Stimulated activated CD4-positive, alpha-beta T cell treated with anti-CD3 and anti-CD28 coated beads, Interleukin-1b, Interleukin-23, amount 100 ng/mL, for 4 hours (primary cell): ENCODE measurements at regions not wholly inside any gene's neighbourhood (a gene's known extent, or its start where the extent isn't known, plus 50 kb on each side); places are given as distances from the start of the nearest gene placed in this dataset.
"Not testable (repeated sequence)": the region's sequence is repeated elsewhere in the genome, so short reads cannot be mapped to it uniquely, and the experiment has no call there.

Experiments
- DNase-seq, 2 donors: peaks; one replicate each; pipeline ENCODE4 v3.0.0-alpha.2; 2020; ENCODE audit warnings: low read depth in 2 of 2

- DNase-seq = not testable (repeated sequence)
These were observed 194.3 kb downstream of the SPATA31A6 start for GRCh38 chr9:42377530-42378417.

GRCh38 chr9:42378418-42378815, 195.0 kb downstream of the SPATA31A6 start:
- DNase-seq = no peak

DNA sequence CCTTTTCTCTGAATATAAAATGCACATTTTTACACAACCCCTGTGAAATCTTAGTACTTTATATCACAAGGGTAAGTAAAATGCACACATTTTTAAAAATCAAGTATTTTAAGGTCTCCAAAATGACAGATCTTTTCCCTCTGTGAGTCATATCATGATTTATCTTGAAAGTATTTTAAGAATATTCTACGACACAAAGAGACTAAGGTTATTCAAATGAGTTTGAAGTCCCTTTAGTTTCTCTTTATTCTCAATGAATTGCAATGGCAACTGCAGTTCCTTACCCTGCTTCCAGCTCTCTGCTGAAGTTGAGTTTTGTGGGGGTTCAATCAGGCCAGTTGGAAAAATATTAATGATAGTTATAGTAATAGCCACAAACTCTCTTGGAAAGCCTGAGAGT, 196.1 kb downstream of the SPATA31A6 start:
- DNase-seq = not testable (repeated sequence)

DNA sequence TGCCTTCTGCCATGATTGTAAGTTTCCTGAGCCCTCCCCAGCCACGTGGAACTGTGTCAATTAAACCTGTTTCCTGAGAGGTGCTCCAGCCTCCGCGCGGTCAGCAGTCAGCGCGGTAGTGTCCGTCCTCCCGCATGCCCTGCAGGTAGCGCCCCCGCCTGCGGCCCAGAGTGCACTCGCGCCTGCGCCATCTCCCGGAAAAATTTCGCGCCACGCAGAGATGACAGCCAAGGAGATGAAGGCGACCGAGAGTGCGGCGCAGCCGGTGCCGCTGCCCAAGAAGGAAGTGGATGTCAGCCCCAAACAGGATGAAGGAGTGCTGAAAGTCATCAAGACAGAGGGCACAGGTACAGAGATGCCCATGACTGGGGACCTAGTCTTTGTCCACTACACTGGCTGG, 201.1 kb downstream of the SPATA31A6 start:
- not testable (repeated sequence) for DNase-seq

GRCh38 chr9:42385574-42386120, 202.2 kb downstream of the SPATA31A6 start:
- DNase-seq = not testable (repeated sequence)

DNA sequence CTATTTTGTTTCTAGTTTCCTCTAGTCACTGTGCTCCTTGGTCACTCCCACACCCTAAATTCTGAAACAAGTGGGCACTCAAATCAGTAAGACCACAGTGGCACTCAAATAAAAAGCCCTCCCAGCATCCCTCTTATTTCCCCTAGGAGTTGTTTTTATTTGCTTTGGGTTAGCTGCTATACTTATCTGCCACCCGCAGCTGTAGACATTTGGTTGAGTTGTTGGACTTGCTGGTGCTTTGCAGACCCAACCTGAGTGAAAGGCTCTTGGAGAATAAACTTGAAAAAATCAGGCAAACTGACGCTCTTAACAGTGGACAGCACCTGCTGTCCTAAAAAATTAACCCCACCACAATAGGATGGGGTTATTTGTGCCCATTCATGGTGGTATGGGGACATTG, 203.0 kb downstream of the SPATA31A6 start:
- DNase-seq = no peak

DNA sequence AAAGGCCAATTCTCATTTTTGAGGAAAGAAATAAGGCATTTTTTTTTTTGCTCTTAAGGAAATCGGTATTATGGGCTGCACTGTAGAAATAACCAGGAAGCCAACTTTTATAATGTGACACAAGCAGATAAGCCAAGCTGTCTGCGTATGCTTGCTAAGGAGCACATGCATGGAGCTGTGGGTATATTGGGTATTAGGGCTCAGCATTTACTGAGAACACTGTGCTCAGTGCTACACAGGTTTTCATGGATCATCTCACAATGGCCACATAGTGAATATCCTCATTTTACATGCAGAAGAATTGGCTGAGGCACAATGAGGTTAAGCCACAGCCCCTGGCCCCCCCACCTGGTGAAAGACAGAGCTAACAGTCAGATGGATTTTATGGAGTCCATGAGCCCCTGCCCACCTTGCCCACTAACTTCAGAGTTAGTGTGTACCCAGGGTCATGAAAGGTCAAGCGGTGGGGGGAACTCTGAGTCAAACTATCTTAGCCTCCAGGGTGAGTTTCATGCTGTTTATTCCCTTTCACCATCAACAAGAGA, 204.8 kb downstream of the SPATA31A6 start:
- no peak for DNase-seq

GRCh38 chr9:42388846-42389245, 205.4 kb downstream of the SPATA31A6 start:
- DNase-seq = no peak

- DNase-seq = not testable (repeated sequence)
These were observed 209.5 kb downstream of the SPATA31A6 start for GRCh38 chr9:42392773-42393455.

DNA sequence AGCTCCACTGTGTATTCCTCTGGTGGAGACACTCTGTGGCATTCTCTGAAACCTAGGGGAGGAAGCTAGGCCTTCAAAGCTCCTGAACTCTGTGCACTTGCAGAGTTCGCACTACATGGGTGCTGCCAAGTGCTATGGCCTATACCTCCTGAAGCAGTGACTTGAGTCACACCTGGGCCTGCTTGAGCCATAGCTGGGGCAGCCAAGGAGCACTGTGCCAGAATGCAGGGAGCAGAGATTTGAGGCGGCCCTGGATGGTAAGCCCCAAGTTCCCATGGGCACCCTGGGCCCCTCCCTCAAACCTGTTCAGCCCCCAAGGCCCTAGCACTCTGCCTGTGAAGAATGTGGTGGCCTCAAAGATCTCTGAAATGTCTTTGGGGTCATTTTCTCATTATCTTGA, 212.9 kb downstream of the SPATA31A6 start:
- no peak for DNase-seq

- not testable (repeated sequence) for DNase-seq
These were observed 213.9 kb downstream of the SPATA31A6 start for GRCh38 chr9:42397336-42397735.

GRCh38 chr9:42402919-42403318, 219.5 kb downstream of the SPATA31A6 start:
- DNase-seq = not testable (repeated sequence)

GRCh38 chr9:42409581-42409980, 226.1 kb downstream of the SPATA31A6 start:
- not testable (repeated sequence) for DNase-seq

DNA sequence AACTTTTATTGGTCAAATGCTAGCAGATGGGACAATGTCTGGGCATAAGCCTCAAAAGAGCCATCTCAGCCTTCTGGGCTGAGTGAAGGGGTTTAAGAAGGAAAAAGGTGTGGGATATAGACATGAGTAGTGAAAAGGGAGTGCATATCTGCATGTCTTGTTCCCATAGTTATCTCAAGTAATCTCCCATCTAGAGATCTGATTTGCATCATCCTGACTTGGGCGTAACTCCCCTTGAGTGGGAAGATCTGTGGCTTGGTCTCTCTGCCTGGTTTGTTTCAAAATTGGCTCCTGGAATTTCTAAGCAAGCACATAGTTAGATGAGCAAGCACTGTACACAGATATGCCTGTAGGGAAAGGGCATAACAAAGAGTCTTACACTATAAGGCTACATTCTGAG, 228.9 kb downstream of the SPATA31A6 start:
- not testable (repeated sequence) for DNase-seq

DNA sequence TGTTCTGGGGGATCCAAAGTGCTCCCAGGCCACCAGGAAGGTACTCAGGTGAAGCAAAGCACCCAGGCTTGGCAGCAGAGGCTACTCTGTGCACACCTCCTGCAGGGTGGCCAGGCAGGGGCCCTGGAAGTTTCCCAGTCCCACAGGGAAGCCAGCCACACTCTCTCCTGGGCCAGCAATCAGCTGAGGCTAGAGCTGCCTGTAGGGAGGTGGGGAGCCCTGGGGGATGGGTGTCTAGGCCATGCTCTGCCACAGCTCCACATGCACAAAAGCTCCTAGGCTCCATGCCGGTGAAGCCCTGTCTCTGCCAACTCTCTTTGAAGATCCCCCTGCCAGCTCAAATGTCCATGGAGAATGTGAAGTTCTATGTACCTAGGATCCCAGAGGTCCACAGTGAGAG, 231.4 kb downstream of the SPATA31A6 start:
- not testable (repeated sequence) for DNase-seq

GRCh38 chr9:42419652-42420051, 236.2 kb downstream of the SPATA31A6 start:
- not testable (repeated sequence) for DNase-seq

- not testable (repeated sequence) for DNase-seq
These were observed 236.9 kb downstream of the SPATA31A6 start for GRCh38 chr9:42420324-42420723.

DNA sequence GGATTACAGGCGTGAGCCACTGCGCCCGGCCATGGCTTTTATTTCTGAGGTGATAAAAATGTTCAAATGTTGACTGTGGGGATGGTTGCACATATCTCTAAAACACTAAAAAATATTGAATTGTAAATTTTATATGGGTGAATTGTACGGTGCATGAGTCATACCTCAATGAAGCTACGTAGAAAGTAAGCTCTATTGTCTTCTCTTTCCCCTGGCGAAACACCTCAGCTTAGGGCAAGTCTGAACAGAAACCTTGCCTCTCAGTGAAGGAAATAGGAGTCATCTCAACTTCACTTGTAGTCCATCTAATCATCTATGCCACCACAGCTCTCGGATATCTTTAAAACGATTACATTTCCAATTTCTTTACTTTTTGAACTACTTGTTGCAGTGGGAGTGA, 238.2 kb downstream of the SPATA31A6 start:
- DNase-seq = not testable (repeated sequence)

DNA sequence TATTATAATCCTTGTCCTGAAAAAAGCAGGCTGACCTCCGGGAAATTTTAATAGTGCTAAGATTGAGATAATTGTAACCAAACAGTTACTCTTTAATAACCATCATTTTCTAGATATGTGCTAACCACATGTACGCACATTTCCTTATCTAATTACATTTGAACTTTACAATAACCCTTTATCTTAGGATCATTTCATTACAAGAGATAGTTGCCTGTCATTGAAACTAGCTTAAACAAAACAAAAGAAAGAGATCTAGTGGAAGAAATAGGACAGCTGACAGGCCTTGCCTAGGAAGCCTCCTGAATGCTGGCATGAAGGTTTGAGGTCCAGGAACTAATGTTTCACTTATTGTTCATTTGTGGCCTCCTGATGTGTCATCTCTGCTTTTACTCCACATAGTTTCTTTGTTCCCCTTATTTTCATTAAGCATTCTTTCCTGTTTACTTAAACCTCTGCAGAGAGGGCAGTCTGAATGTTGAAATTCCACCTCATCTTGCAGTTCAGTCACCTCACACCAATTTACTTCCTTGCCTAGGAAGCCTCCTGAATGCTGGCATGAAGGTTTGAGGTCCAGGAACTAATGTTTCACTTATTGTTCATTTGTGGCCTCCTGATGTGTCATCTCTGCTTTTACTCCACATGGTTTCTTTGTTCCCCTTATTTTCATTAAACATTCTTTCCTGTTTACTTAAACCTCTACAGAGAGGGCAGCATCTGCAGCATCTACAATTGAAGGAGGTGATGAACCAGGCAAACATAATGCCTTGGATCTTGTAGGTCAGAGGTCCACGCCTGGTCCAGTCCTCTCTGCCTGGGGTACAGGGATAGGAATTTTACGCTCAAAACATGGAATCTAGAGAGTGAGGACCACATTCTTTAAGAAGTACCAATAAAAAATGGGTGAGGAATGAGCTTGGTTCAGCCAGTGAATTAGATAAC, 247.5 kb downstream of the SPATA31A6 start:
- DNase-seq = not testable (repeated sequence)

- not testable (repeated sequence) for DNase-seq
These were observed 248.2 kb downstream of the SPATA31A6 start for GRCh38 chr9:42431616-42432010.
